ENCODE measurements at regions not wholly inside any gene's neighbourhood (a gene's known extent, or its start where the extent isn't known, plus 50 kb on each side); places are given as distances from the start of the nearest gene placed in this dataset.

DNA sequence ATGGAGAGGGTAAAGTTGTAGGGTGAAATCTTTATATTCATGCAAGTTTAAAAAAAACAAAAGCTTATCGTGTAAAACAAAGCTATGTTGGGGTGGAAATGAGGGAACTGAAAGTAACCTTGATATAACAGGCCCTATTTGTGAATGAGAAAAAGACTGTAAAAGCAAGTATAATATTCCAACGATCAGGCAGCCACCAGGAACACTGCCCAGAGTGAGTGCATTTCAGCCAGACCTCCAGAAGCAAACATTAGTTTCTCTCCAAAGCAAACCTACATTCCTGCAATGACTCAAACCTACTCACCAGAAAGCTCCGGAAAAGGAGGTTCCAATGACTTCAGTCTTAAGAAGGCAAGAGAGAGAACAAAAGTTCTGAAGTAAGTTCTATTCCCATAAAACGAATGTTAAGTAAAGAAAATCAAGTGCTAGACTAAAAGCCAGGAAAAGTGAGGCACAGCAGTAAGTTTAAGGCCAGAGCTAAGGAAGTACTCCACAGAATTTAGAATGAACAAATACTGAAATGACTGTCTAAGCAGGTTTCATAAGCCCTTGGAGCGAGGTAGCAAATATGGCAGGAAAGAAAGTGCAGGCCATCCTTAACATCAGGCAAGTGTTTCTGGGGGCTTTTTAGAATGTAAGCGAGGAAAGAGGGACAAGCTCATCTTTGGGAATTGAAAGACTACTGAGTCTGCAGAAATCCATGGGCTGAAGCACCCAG lies 493.1 kb downstream of the XPNPEP1 start:
- Histone ChIP-seq H3K4me3 (no peak overlapping the region), H3K9me2 (replicated peaks; ENCODE audit: insufficient read depth) (no peaks in the 10 kb centered on the region), H2AFZ (no peak overlapping the region), H3K27me3 (no peaks in the 10 kb centered on the region), H3K36me3 (replicated peaks; ENCODE audit: insufficient read depth, low read depth) (no peaks in the 10 kb centered on the region), H3K4me2 (no peak overlapping the region), H3K79me2 (no peaks in the 10 kb centered on the region), H3K4me1 (ENCODE audit: insufficient read depth) (no peaks in the 10 kb centered on the region), H3K9me3 (ENCODE audit: low read depth) (no peaks in the 10 kb centered on the region), H3K27ac (no peak overlapping the region), H4K20me1 (ENCODE audit: insufficient read depth, poor library complexity, severe bottlenecking) (no peaks in the 10 kb centered on the region)
- no peak for DNase-seq (ENCODE audit: low spot score)
- 80% methylated on average over 6 of the region's 6 CpGs for whole genome bisulfite sequencing (ENCODE audit: low lambda C conversion rate, missing lambda C conversion rate)
- no peak for TF ChIP-seq CTCF (IDR thresholded peaks at IDR 0.05; ENCODE audit: poor library complexity)
- no peak for TF ChIP-seq EZH2phosphoT487 (IDR thresholded peaks at IDR 0.05; ENCODE audit: low read depth, severe bottlenecking, unreplicated experiment)
- no peak for TF ChIP-seq EZH2 (IDR thresholded peaks at IDR 0.05; ENCODE audit: borderline replicate concordance)

DNA sequence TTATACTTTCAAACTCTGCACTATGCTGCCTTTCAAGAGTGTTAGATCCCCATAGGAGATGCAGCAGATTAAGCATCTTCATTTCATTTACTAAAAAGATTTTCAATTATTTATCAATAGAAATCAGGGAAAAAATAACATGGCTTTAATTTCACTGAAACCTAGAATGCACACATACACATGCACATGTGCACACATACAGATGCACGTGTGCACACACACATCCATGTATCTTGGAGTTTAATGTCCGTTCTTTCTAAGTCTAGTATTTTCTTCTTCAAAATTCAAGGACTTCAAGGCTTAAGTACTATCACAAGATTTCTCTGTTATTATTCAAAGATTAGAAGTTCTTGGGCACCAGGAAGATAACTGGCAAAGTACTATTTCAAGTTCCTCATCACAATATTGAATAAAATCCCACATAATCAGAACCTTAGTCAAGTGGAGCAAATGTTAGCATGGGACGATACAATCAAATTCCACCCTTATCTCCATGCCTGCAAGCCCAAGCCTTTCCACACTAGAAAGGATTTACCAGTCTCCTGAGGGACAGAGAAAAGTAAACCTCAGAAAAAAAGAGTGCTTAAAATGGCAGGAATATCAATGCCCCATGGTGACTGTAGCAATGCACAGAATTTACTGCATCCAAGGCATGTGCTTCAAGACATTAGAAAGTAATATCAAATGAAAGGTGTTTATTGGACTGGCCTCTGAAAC lies 494.4 kb downstream of the XPNPEP1 start:
- Histone ChIP-seq H3K9me3 (ENCODE audit: low read depth) (no peaks in the 10 kb centered on the region), H3K27ac (no peak overlapping the region), H3K36me3 (replicated peaks; ENCODE audit: insufficient read depth, low read depth) (no peaks in the 10 kb centered on the region), H2AFZ (no peak overlapping the region), H4K20me1 (ENCODE audit: insufficient read depth, poor library complexity, severe bottlenecking) (no peaks in the 10 kb centered on the region), H3K9me2 (replicated peaks; ENCODE audit: insufficient read depth) (no peaks in the 10 kb centered on the region), H3K79me2 (no peaks in the 10 kb centered on the region), H3K4me2 (no peak overlapping the region), H3K4me1 (ENCODE audit: insufficient read depth) (no peaks in the 10 kb centered on the region), H3K4me3 (no peak overlapping the region), H3K27me3 (no peaks in the 10 kb centered on the region)
- 64% methylated on average over 3 of the region's 3 CpGs for WGBS (ENCODE audit: low lambda C conversion rate, missing lambda C conversion rate)
- DNase-seq (ENCODE audit: low spot score): no peak
- TF ChIP-seq CTCF (IDR thresholded peaks at IDR 0.05; ENCODE audit: poor library complexity) (no peak), EZH2phosphoT487 (IDR thresholded peaks at IDR 0.05; ENCODE audit: low read depth, severe bottlenecking, unreplicated experiment) (no peak), EZH2 (IDR thresholded peaks at IDR 0.05; ENCODE audit: borderline replicate concordance) (no peak)

- 53% methylated on average over 2 of the region's 2 CpGs for WGBS (ENCODE audit: low lambda C conversion rate, missing lambda C conversion rate)
- Histone ChIP-seq H3K79me2 (no peaks in the 10 kb centered on the region), H3K27ac (no peak overlapping the region), H3K9me2 (replicated peaks; ENCODE audit: insufficient read depth) (no peaks in the 10 kb centered on the region), H2AFZ (no peak overlapping the region), H3K4me1 (ENCODE audit: insufficient read depth) (no peaks in the 10 kb centered on the region), H3K4me2 (no peak overlapping the region), H3K4me3 (no peak overlapping the region), H3K36me3 (replicated peaks; ENCODE audit: insufficient read depth, low read depth) (no peaks in the 10 kb centered on the region), H3K27me3 (no peaks in the 10 kb centered on the region), H3K9me3 (ENCODE audit: low read depth) (no peaks in the 10 kb centered on the region), H4K20me1 (ENCODE audit: insufficient read depth, poor library complexity, severe bottlenecking) (no peaks in the 10 kb centered on the region)
- DNase-seq (ENCODE audit: low spot score): peak; percentile 27
- peak; percentile 49 for TF ChIP-seq CTCF (IDR thresholded peaks at IDR 0.05; ENCODE audit: poor library complexity)
- no peak for TF ChIP-seq EZH2phosphoT487 (IDR thresholded peaks at IDR 0.05; ENCODE audit: low read depth, severe bottlenecking, unreplicated experiment)
Observed at GRCh38 chr10:109427411-109427810, 495.9 kb downstream of the XPNPEP1 start.
